ENCODE measurements at regions not wholly inside any gene's neighbourhood (a gene's known extent, or its start where the extent isn't known, plus 50 kb on each side); places are given as distances from the start of the nearest gene placed in this dataset.

- DNase-seq = no peak
Observed at GRCh38 chr2:195396479-195396878, 260.5 kb upstream of the SLC39A10 start.

- DNase-seq = no peak
Observed at GRCh38 chr2:195395362-195395761, 261.7 kb upstream of the SLC39A10 start.

- DNase-seq = no peak
Observed at GRCh38 chr2:195392446-195393336, 264.3 kb upstream of the SLC39A10 start.

- DNase-seq = no peak
Observed at GRCh38 chr2:195390686-195391321, 266.2 kb upstream of the SLC39A10 start.

GRCh38 chr2:195388028-195388427, 269.0 kb upstream of the SLC39A10 start:
- no peak for DNase-seq

- no peak for DNase-seq
Observed at GRCh38 chr2:195382186-195382585, 274.8 kb upstream of the SLC39A10 start.

GRCh38 chr2:195370167-195370943, 286.7 kb upstream of the SLC39A10 start:
- no peak for DNase-seq

- no peak for DNase-seq
Observed at GRCh38 chr2:195369218-195369587, 287.8 kb upstream of the SLC39A10 start.

- DNase-seq = no peak
Observed at GRCh38 chr2:195368249-195369217, 288.5 kb upstream of the SLC39A10 start.

GRCh38 chr2:195367809-195368208, 289.2 kb upstream of the SLC39A10 start:
- no peak for DNase-seq

- no peak for DNase-seq
Observed at GRCh38 chr2:195364015-195364965, 292.7 kb upstream of the SLC39A10 start.

- no peak for DNase-seq
Observed at GRCh38 chr2:195363496-195363895, 293.5 kb upstream of the SLC39A10 start.

- DNase-seq = no peak
Observed at GRCh38 chr2:195360242-195360641, 296.8 kb upstream of the SLC39A10 start.

- no peak for DNase-seq
Observed at GRCh38 chr2:195359043-195359735, 297.8 kb upstream of the SLC39A10 start.

GRCh38 chr2:195356920-195357440, 300.0 kb upstream of the SLC39A10 start:
- no peak for DNase-seq

GRCh38 chr2:195356026-195356425, 301.0 kb upstream of the SLC39A10 start:
- no peak for DNase-seq

GRCh38 chr2:195352581-195352980, 304.4 kb upstream of the SLC39A10 start:
- DNase-seq = no peak

- no peak for DNase-seq
Observed at GRCh38 chr2:195343942-195344530, 313.0 kb upstream of the SLC39A10 start.

- no peak for DNase-seq
Observed at GRCh38 chr2:195343540-195343939, 313.5 kb upstream of the SLC39A10 start.

- DNase-seq = no peak
Observed at GRCh38 chr2:195342061-195342460, 315.0 kb upstream of the SLC39A10 start.
